Lower leg skin (tissue), 4 donors: ENCODE measurements at regions not wholly inside any gene's neighbourhood (a gene's known extent, or its start where the extent isn't known, plus 50 kb on each side); places are given as distances from the start of the nearest gene placed in this dataset.
"Not testable (repeated sequence)": the region's sequence is repeated elsewhere in the genome, so short reads cannot be mapped to it uniquely, and the experiment has no call there.

ENCODE experiments used
- DNase-seq, 2 donors: peaks; one replicate each; pipeline ENCODE4 v3.0.0-alpha.2; 2019; ENCODE audit warnings: low spot score in 2 of 2
- H3K4me3 ChIP-seq: fragments of 200-600 bp; sonication (generic); 2 replicates; pipeline ENCODE4 v1.5.1; 2017; ENCODE audit warnings: mild to moderate bottlenecking, low read depth; ENCODE audit not compliant: poor library complexity, severe bottlenecking
- CTCF ChIP-seq, 3 donors: fragments of 450-650 bp; IDR thresholded peaks; one replicate each; pipeline ENCODE4 v1.5.1; 2016; ENCODE audit warnings: antibody characterized with exemption in 3 of 3, mild to moderate bottlenecking in 3 of 3, moderate library complexity in 2 of 3
- POLR2A ChIP-seq, 2 donors: fragments of 450-650 bp; IDR thresholded peaks; one replicate each; pipeline ENCODE4 v1.6.1; 2016 to 2017; ENCODE audit warnings: antibody characterized with exemption in 2 of 2, mild to moderate bottlenecking in 1 of 2, moderate library complexity in 1 of 2
- WGBS, 2 donors: methylation state at CpG; one replicate each; pipeline ENCODE4 v1.1.5; 2018; 5-methylcytosine and 5-hydroxymethylcytosine counted together
- intact Hi-C: fragments of 100-400 bp; cut with DNase I; formaldehyde crosslinking; loops from one replicate; pipeline ENCODE4 v1.15.0; 2023; ENCODE audit warnings: low total_unique reads

- H3K4me3 ChIP-seq = no peak overlapping the region
- intact Hi-C loops = loop anchor here (10.0 kb wide), 1 partner anchor 1816 kb away; no protein-coding TSS in a partner anchor
- no peak for TF ChIP-seq POLR2A (IDR thresholded peaks at IDR 0.05)
- TF ChIP-seq CTCF (IDR thresholded peaks at IDR 0.05) = no peak
- no peak for DNase-seq
- WGBS, 2 donors = 82 to 93% methylated on average over 3 of the region's 3 CpGs
Observed at GRCh38 chr6:163738304-163738703, 323.8 kb downstream of the QKI start.

- WGBS, 2 donors = 87 to 93% methylated on average over 4 to 5 of the region's 5 CpGs
Observed at GRCh38 chr6:163735076-163735475, 320.6 kb downstream of the QKI start.

GRCh38 chr6:163733061-163733460 lies 318.5 kb downstream of the QKI start:
- WGBS, 2 donors = 77 to 89% methylated on average over 2 of the region's 2 CpGs
- H3K4me3 ChIP-seq = no peak overlapping the region
- intact Hi-C loops = loop anchor here (10.0 kb wide), 1 partner anchor 1822 kb away; no protein-coding TSS in a partner anchor
- peak in 1 of 2 donors; percentile 49 for DNase-seq
- TF ChIP-seq CTCF (IDR thresholded peaks at IDR 0.05) (no peak), POLR2A (IDR thresholded peaks at IDR 0.05) (no peak)

More at GRCh38 chr6:163735076-163735475, 320.6 kb downstream of the QKI start:
- intact Hi-C loops = loop anchor here (10.0 kb wide), 1 partner anchor 1820 kb away; no protein-coding TSS in a partner anchor
- no peak for TF ChIP-seq CTCF (IDR thresholded peaks at IDR 0.05)
- TF ChIP-seq POLR2A (IDR thresholded peaks at IDR 0.05) = no peak
- DNase-seq = peak in 1 of 2 donors; percentile 42
- no peak overlapping the region for H3K4me3 ChIP-seq

- intact Hi-C loops = loop anchor here (10.0 kb wide), 1 partner anchor 1822 kb away; no protein-coding TSS in a partner anchor
- WGBS, 2 donors = 48 to 52% methylated on average over 3 of the region's 3 CpGs
- DNase-seq = no peak
- no peak overlapping the region for H3K4me3 ChIP-seq
- TF ChIP-seq POLR2A (IDR thresholded peaks at IDR 0.05) (no peak), CTCF (IDR thresholded peaks at IDR 0.05) (no peak)
Observed at GRCh38 chr6:163732479-163732878, 318.0 kb downstream of the QKI start.

GRCh38 chr6:163732014-163732351 lies 317.5 kb downstream of the QKI start:
- 96 to 98% methylated on average over 9 of the region's 9 CpGs for WGBS, 2 donors

GRCh38 chr6:163731215-163732013 lies 316.9 kb downstream of the QKI start:
- WGBS, 2 donors = 89% methylated on average over 10 of the region's 10 CpGs
- TF ChIP-seq POLR2A (IDR thresholded peaks at IDR 0.05) (no peak), CTCF (IDR thresholded peaks at IDR 0.05) (no peak)
- no peak overlapping the region for H3K4me3 ChIP-seq
- intact Hi-C loops = loop anchor here (10.0 kb wide), 1 partner anchor 1823 kb away; no protein-coding TSS in a partner anchor
- DNase-seq = peak in 1 of 2 donors; percentile 74

More at GRCh38 chr6:163732014-163732351, 317.5 kb downstream of the QKI start:
- peak in 1 of 2 donors; percentile 60 for DNase-seq
- H3K4me3 ChIP-seq = not testable (repeated sequence)
- intact Hi-C loops = loop anchor here (10.0 kb wide), 1 partner anchor 1823 kb away; no protein-coding TSS in a partner anchor
